H1 (cell line): ENCODE measurements at regions not wholly inside any gene's neighbourhood (a gene's known extent, or its start where the extent isn't known, plus 50 kb on each side); places are given as distances from the start of the nearest gene placed in this dataset. TPM values are rescaled to one million over a fixed set of nuclear protein-coding genes. Genes with fewer than 3 reads are reported as not detected.

Experiments
- CTCF ChIA-PET: fragments of 300-600 bp; sonication (Branson Sonifier 250); formaldehyde crosslinking; loops from one replicate; lab custom pipeline; 2021; ENCODE audit not compliant: partially characterized antibody; lab: Charles Lee
- POLR2A ChIA-PET: fragments of 300-600 bp; sonication (Branson Sonifier 250); formaldehyde crosslinking; loops from one replicate; lab custom pipeline; 2021; ENCODE audit warnings: inconsistent platforms; ENCODE audit not compliant: partially characterized antibody; lab: Charles Lee
- DNase-seq, 2 experiments: peaks; one replicate each; pipeline versions ENCODE4 v3.0.0 to v3.0.0-alpha.2; 2010 to 2022; ENCODE audit warnings: low spot score in 2 of 2, low read depth in 1 of 2, mixed read lengths in 1 of 2
- FAIRE-seq: peaks from 2 replicates; lab custom pipeline; 2011; peaks lifted over from hg19 to GRCh38; lab: Jason Lieb, UNC
- H2AFZ ChIP-seq: 2 replicates; pipeline ENCODE4 v1.8.1; 2012; ENCODE audit warnings: low read length, inconsistent platforms
- H2AK5ac ChIP-seq: 2 replicates; pipeline ENCODE4 v1.6.1; 2013; ENCODE audit warnings: low read depth, low read length
- H2BK120ac ChIP-seq: replicated peaks from 2 replicates; pipeline ENCODE3; 2013; ENCODE audit warnings: low read depth, low read length, inconsistent platforms
- H2BK12ac ChIP-seq: 2 replicates; pipeline ENCODE4 v1.6.1; 2013; ENCODE audit warnings: low read depth, low read length
- H2BK15ac ChIP-seq: 2 replicates; pipeline ENCODE4 v1.6.1; 2013; ENCODE audit warnings: low read length
- H2BK20ac ChIP-seq: 2 replicates; pipeline ENCODE4 v1.6.1; 2013; ENCODE audit warnings: low read length
- H2BK5ac ChIP-seq: 2 replicates; pipeline ENCODE4 v1.6.1; 2013; ENCODE audit warnings: low read depth, low read length
- H3K14ac ChIP-seq: 2 replicates; pipeline ENCODE4 v1.6.1; 2013; ENCODE audit warnings: inconsistent platforms; ENCODE audit not compliant: insufficient read length
- H3K18ac ChIP-seq: 2 replicates; pipeline ENCODE4 v1.6.1; 2013; ENCODE audit warnings: low read length; ENCODE audit errors: extremely low read depth
- H3K23ac ChIP-seq: 2 replicates; pipeline ENCODE4 v1.6.1; 2013; ENCODE audit warnings: inconsistent platforms; ENCODE audit not compliant: insufficient read length
- H3K23me2 ChIP-seq: 2 replicates; pipeline ENCODE4 v1.6.1; 2013; ENCODE audit warnings: low read depth, low read length
- H3K27ac ChIP-seq: 2 replicates; pipeline ENCODE4 v1.6.1; 2011; ENCODE audit warnings: low read depth, low read length, inconsistent platforms
- H3K27me3 ChIP-seq, 4 experiments: replicated peaks in 1 of 4; 1 replicate in 1 of 4; 2 replicates in 3 of 4; pipeline versions ENCODE4 v1.6.1 to v1.8.1; 2011 to 2013; ENCODE audit warnings: low read length in 3 of 4, mild to moderate bottlenecking in 3 of 4, inconsistent platforms in 2 of 4, mixed read lengths in 2 of 4, moderate library complexity in 1 of 4; ENCODE audit not compliant: control insufficient read depth in 3 of 4, insufficient read depth in 3 of 4; ENCODE audit errors: extremely low read depth in 1 of 4
- H3K36me3 ChIP-seq, 4 experiments: 2 replicates each; pipeline versions ENCODE4 v1.6.1 to v1.8.1; 2011 to 2013; ENCODE audit warnings: mild to moderate bottlenecking in 4 of 4, low read length in 3 of 4, moderate library complexity in 2 of 4, control low read depth in 1 of 4, inconsistent platforms in 1 of 4; ENCODE audit not compliant: insufficient read depth in 4 of 4, control insufficient read depth in 2 of 4
- H3K4ac ChIP-seq: replicated peaks from 2 replicates; pipeline ENCODE3; 2013; ENCODE audit warnings: low read length, low read depth, mixed read lengths, inconsistent platforms; ENCODE audit not compliant: insufficient read length
- H3K4me1 ChIP-seq, 4 experiments: replicated peaks in 1 of 4; 1 replicate in 1 of 4; 2 replicates in 3 of 4; pipeline versions ENCODE4 v1.6.1 to v1.8.1; 2011 to 2013; ENCODE audit warnings: low read length in 3 of 4, inconsistent platforms in 2 of 4, mixed read lengths in 1 of 4; ENCODE audit not compliant: insufficient read depth in 4 of 4, control insufficient read depth in 3 of 4
- H3K4me2 ChIP-seq, 2 experiments: 2 replicates each; pipeline versions ENCODE4 v1.6.1 to v1.8.1; 2011 to 2013; ENCODE audit warnings: low read depth in 2 of 2, low read length in 2 of 2, control low read depth in 1 of 2, inconsistent platforms in 1 of 2, mild to moderate bottlenecking in 1 of 2; ENCODE audit not compliant: insufficient read depth in 1 of 2
- H3K4me3 ChIP-seq, 4 experiments: fragments of 200-600, 300-600 bp in 1 of 4; sonication (generic), shearing (Covaris generic), sonication (Bioruptor Twin) in 1 of 4; 2 replicates each; pipeline versions ENCODE4 v1.5.1 to v1.8.1; 2011 to 2016; ENCODE audit warnings: low read length in 4 of 4, low read depth in 3 of 4, control low read depth in 2 of 4, inconsistent platforms in 2 of 4, mild to moderate bottlenecking in 2 of 4, mixed read lengths in 1 of 4, moderate library complexity in 1 of 4; ENCODE audit not compliant: insufficient read depth in 2 of 4; ENCODE audit errors: extremely low read depth in 1 of 4
- H3K56ac ChIP-seq: replicated peaks from 2 replicates; pipeline ENCODE3; 2013; ENCODE audit warnings: low read depth, mild to moderate bottlenecking, mixed read lengths, low read length, inconsistent platforms; ENCODE audit not compliant: insufficient read length
- H3K79me1 ChIP-seq: 2 replicates; pipeline ENCODE4 v1.6.1; 2013; ENCODE audit warnings: low read depth, low read length, control low read depth
- H3K79me2 ChIP-seq, 2 experiments: 2 replicates each; pipeline versions ENCODE4 v1.6.1 to v1.8.1; 2012 to 2013; ENCODE audit warnings: low read length in 2 of 2, mild to moderate bottlenecking in 2 of 2, inconsistent platforms in 1 of 2; ENCODE audit not compliant: insufficient read depth in 2 of 2, control insufficient read depth in 1 of 2
- H3K9ac ChIP-seq, 4 experiments: replicated peaks in 1 of 4; 1 replicate in 1 of 4; 2 replicates in 3 of 4; pipeline versions ENCODE4 v1.6.1 to v1.8.1; 2011 to 2013; ENCODE audit warnings: low read depth in 3 of 4, low read length in 3 of 4, control low read depth in 2 of 4, mild to moderate bottlenecking in 2 of 4, moderate library complexity in 2 of 4, inconsistent platforms in 1 of 4; ENCODE audit errors: extremely low read depth in 1 of 4
- H3K9me3 ChIP-seq, 2 experiments: 2 replicates each; pipeline versions ENCODE4 v1.6.1 to v1.8.1; 2012 to 2013; ENCODE audit warnings: mild to moderate bottlenecking in 2 of 2, moderate library complexity in 2 of 2, control low read depth in 1 of 2, inconsistent platforms in 1 of 2, low read depth in 1 of 2, low read length in 1 of 2, mixed read lengths in 1 of 2; ENCODE audit not compliant: insufficient read depth in 2 of 2
- H4K20me1 ChIP-seq, 2 experiments: replicated peaks in 1 of 2; 2 replicates each; pipeline versions ENCODE3 to v1.8.1; 2011 to 2013; ENCODE audit warnings: inconsistent platforms in 2 of 2, low read length in 2 of 2, mild to moderate bottlenecking in 1 of 2; ENCODE audit not compliant: insufficient read depth in 2 of 2, control insufficient read depth in 1 of 2
- H4K5ac ChIP-seq: 2 replicates; pipeline ENCODE4 v1.6.1; 2013; ENCODE audit warnings: low read length, low read depth, mixed read lengths, inconsistent platforms; ENCODE audit not compliant: insufficient read length
- H4K8ac ChIP-seq: 2 replicates; pipeline ENCODE4 v1.8.0; 2013; ENCODE audit warnings: mild to moderate bottlenecking, moderate library complexity, low read length, inconsistent platforms; ENCODE audit not compliant: insufficient read depth; ENCODE audit errors: extremely low read depth
- H4K91ac ChIP-seq: replicated peaks from 2 replicates; pipeline ENCODE3; 2013; ENCODE audit warnings: low read length, mixed read lengths, inconsistent platforms; ENCODE audit not compliant: insufficient read length
- CREB1 ChIP-seq: IDR thresholded peaks from 2 replicates; pipeline ENCODE4 v1.6.1; 2012; ENCODE audit warnings: inconsistent platforms
- SRF ChIP-seq: IDR thresholded peaks from 2 replicates; pipeline ENCODE4 v1.6.1; 2011; ENCODE audit warnings: mild to moderate bottlenecking, low read depth, low read length, moderate library complexity
- WGBS, 2 experiments: shearing (Covaris generic) in 1 of 2; methylation state at CpG; one replicate each; pipeline versions ENCODE4 v1.1.6 to v1.1.7; 2013 to 2015; ENCODE audit warnings: low lambda C conversion rate in 2 of 2, mixed read lengths in 2 of 2, inconsistent platforms in 1 of 2, low coverage in 1 of 2, missing lambda C conversion rate in 1 of 2; ENCODE audit not compliant: insufficient replicate concordance in 2 of 2, insufficient coverage in 1 of 2, insufficient read length in 1 of 2; ENCODE audit errors: extremely low coverage in 1 of 2, missing lambda C conversion rate in 1 of 2; 5-methylcytosine and 5-hydroxymethylcytosine counted together
- small RNA-seq: library from polyadenylated mRNA; stranded (forward); fragments of <200 nt; extraction: miRNeasy Mini kit (QIAGEN cat#:217004); gene quantifications from one replicate; pipeline ENCODE3, GENCODE V24; 2013; ENCODE audit not compliant: insufficient read depth

DNA sequence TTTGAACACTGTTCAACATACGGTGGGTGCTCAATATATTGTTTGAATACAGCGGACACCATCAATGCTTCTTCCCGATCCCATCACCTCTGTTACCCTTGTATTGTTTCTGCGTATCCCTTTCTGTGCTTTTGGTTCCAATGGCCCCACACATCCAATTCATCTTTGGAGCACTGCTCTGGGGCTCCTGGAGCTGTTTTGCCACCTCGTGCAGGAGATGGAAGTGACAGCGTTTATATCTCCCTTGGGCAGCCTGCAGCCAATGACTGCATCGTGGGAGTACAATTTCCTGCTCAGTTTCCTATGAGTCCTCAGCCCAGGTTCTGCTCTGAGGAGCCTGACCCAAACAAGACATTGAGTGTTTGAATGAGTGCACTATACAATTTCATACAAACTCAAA is 50.2 kb upstream of the PIK3CG start:
- H4K8ac ChIP-seq: no peak overlapping the region
- FAIRE-seq (no peak), DNase-seq (no peak)
- H2BK120ac ChIP-seq: no peak overlapping the region
- H3K18ac ChIP-seq: no peak overlapping the region
- no peaks in the 10 kb centered on the region for H3K36me3 ChIP-seq
- H3K23me2 ChIP-seq: no peaks in the 10 kb centered on the region; the same call in 1 of the 2 replicates
- H2AFZ ChIP-seq: no peak overlapping the region
- H3K4me3 ChIP-seq: no peak overlapping the region
- H2BK15ac ChIP-seq: no peak overlapping the region
- H3K79me2 ChIP-seq: no peaks in the 10 kb centered on the region
- no peak overlapping the region for H3K56ac ChIP-seq
- ChIA-PET POLR2A (no interaction called here), CTCF (no interaction called here)
- no peak overlapping the region for H2AK5ac ChIP-seq
- H4K20me1 ChIP-seq: no peaks in the 10 kb centered on the region
- no peak overlapping the region for H2BK12ac ChIP-seq
- no peak overlapping the region for H3K4me2 ChIP-seq
- no peak overlapping the region for H2BK20ac ChIP-seq
- no peaks in the 10 kb centered on the region for H3K79me1 ChIP-seq
- WGBS, 2 experiments: 86% methylated on average over 7 of the region's 7 CpGs; no CpG with 5 or more reads in 1 of the 2 experiments
- no peak overlapping the region for H3K27ac ChIP-seq
- no peak overlapping the region for H3K14ac ChIP-seq
- H3K4ac ChIP-seq: no peak overlapping the region
- no peak overlapping the region for H2BK5ac ChIP-seq
- no peaks in the 10 kb centered on the region for H3K9me3 ChIP-seq
- H3K4me1 ChIP-seq: peaks cover 0 to 3% (median 0%) of the 10 kb centered on the region in 4 experiments; a peak in 2 of 7 replicates
- no peaks in the 10 kb centered on the region for H3K27me3 ChIP-seq
- TF ChIP-seq SRF: no peak
- TF ChIP-seq CREB1: no peak
- TF ChIP-seq, all 59 proteins: peak for 0
- H4K5ac ChIP-seq: no peak overlapping the region
- H3K23ac ChIP-seq: no peak overlapping the region
- H4K91ac ChIP-seq: no peak overlapping the region
- no peak overlapping the region for H3K9ac ChIP-seq

Small RNA genes lying in the stretch of these regions (small RNA-seq; reads per million reads assigned to genes)
- gene RNA5SP236: not detected
